Esophagus squamous epithelium (tissue), 4 donors: ENCODE measurements at regions not wholly inside any gene's neighbourhood (a gene's known extent, or its start where the extent isn't known, plus 50 kb on each side); places are given as distances from the start of the nearest gene placed in this dataset.

Experiments used
- POLR2A ChIP-seq, 4 donors: fragments of 450-650 bp; IDR thresholded peaks; one replicate each; pipeline ENCODE4 v1.6.1; 2017; ENCODE audit warnings: antibody characterized with exemption in 4 of 4, mild to moderate bottlenecking in 4 of 4, moderate library complexity in 3 of 4
- TF ChIP-seq, protein P1 (sequence below), 6 experiments: fragments of 450-650 bp in 4 of 6; fragments of 200-600 bp in 2 of 6; sonication (generic) in 2 of 6; IDR thresholded peaks; one replicate each; pipeline ENCODE4 v1.5.1; 2016 to 2019; ENCODE audit warnings: antibody characterized with exemption in 6 of 6, mild to moderate bottlenecking in 4 of 6, moderate library complexity in 4 of 6

DNA sequence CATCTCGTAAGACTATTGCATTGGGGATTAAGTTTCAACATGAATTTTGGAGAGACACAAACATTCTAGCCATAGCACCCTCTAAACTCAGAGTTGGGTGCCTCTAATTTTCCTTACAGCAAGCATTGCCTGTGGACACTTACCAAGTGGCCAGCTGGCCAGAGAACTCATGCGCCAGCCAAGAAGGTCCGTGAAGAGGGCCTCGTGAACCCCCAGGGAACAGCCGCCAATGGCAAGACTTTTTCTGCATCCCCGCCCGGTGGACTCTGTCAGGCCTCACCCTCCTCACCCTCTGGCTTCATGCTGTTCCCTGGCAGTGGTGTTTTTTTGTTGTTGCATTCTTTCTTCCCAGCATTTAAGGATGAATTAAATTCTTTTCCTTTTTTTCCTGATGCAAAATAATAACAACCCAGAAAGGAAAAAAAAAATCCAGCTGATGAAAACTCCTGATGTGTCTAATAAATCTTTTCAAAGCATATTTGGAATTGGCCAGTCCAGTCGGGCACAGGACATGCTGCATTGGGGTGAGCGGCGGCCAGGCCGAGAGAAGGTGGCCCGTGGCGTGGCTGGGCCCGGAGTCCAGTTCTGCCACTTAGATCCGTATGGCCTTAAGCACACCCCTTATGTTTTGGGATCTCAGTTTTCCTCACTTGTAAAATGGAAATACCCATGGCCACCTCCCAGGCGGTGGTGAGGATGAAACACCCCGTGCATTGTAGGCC lies 191.9 kb upstream of the DIO3 start:
- TF ChIP-seq, protein P1, sequence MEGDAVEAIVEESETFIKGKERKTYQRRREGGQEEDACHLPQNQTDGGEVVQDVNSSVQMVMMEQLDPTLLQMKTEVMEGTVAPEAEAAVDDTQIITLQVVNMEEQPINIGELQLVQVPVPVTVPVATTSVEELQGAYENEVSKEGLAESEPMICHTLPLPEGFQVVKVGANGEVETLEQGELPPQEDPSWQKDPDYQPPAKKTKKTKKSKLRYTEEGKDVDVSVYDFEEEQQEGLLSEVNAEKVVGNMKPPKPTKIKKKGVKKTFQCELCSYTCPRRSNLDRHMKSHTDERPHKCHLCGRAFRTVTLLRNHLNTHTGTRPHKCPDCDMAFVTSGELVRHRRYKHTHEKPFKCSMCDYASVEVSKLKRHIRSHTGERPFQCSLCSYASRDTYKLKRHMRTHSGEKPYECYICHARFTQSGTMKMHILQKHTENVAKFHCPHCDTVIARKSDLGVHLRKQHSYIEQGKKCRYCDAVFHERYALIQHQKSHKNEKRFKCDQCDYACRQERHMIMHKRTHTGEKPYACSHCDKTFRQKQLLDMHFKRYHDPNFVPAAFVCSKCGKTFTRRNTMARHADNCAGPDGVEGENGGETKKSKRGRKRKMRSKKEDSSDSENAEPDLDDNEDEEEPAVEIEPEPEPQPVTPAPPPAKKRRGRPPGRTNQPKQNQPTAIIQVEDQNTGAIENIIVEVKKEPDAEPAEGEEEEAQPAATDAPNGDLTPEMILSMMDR (IDR thresholded peaks at IDR 0.05) = no peak
- TF ChIP-seq POLR2A (IDR thresholded peaks at IDR 0.05) = no peak
